Activated CD4-positive, alpha-beta memory T cell treated with anti-CD3 and anti-CD28 coated beads, Interleukin-2, amount 10 ng/mL, durations not matched to agents 7 days and 5 days (primary cell): ENCODE measurements at regions not wholly inside any gene's neighbourhood (a gene's known extent, or its start where the extent isn't known, plus 50 kb on each side); places are given as distances from the start of the nearest gene placed in this dataset.

Experiments used
- CTCF ChIA-PET: fragments of 350-600 bp; sonication (Branson Sonifier 250); formaldehyde crosslinking; loops from one replicate; lab custom pipeline; 2021; ENCODE audit warnings: antibody characterized with exemption, inconsistent platforms; lab: Charles Lee
- POLR2A ChIA-PET: fragments of 350-600 bp; sonication (Branson Sonifier 250); formaldehyde crosslinking; loops from one replicate; lab custom pipeline; 2021; ENCODE audit warnings: antibody characterized with exemption; lab: Charles Lee
- DNase-seq: peaks from one replicate; pipeline ENCODE4 v3.0.0-alpha.2; 2020
- H3K27ac Mint-ChIP-seq: one replicate; pipeline ENCODE4 v1.8.0; 2021; ENCODE audit warnings: mild to moderate bottlenecking, mixed read lengths
- H3K27me3 Mint-ChIP-seq: one replicate; pipeline ENCODE4 v1.8.0; 2021; ENCODE audit warnings: mixed read lengths
- H3K36me3 Mint-ChIP-seq: one replicate; pipeline ENCODE4 v1.8.0; 2021; ENCODE audit warnings: low read depth, mixed read lengths
- H3K4me1 Mint-ChIP-seq: one replicate; pipeline ENCODE4 v1.8.0; 2021; ENCODE audit warnings: mixed read lengths
- H3K4me3 Mint-ChIP-seq: one replicate; pipeline ENCODE4 v1.8.0; 2021; ENCODE audit warnings: mild to moderate bottlenecking, mixed read lengths
- H3K9me3 Mint-ChIP-seq: one replicate; pipeline ENCODE4 v1.8.0; 2021; ENCODE audit warnings: mixed read lengths

GRCh38 chr10:28794986-28795385, 117.7 kb downstream of the BAMBI start:
- CTCF ChIA-PET, result no interaction called here
- no peaks in the 10 kb centered on the region for H3K4me1 Mint-ChIP-seq
- no peak overlapping the region for H3K27ac Mint-ChIP-seq
- no peaks in the 10 kb centered on the region for H3K36me3 Mint-ChIP-seq
- H3K27me3 Mint-ChIP-seq, result no peaks in the 10 kb centered on the region
- H3K4me3 Mint-ChIP-seq, result no peak overlapping the region
- no peaks in the 10 kb centered on the region for H3K9me3 Mint-ChIP-seq
- no peak for DNase-seq
- POLR2A ChIA-PET, result no interaction called here

- Mint-ChIP-seq H3K27ac (no peak overlapping the region), H3K4me1 (no peaks in the 10 kb centered on the region), H3K36me3 (no peaks in the 10 kb centered on the region), H3K27me3 (no peaks in the 10 kb centered on the region), H3K9me3 (no peaks in the 10 kb centered on the region), H3K4me3 (no peak overlapping the region)
- POLR2A ChIA-PET, result no interaction called here
- CTCF ChIA-PET, result no interaction called here
- no peak for DNase-seq
These were observed 119.5 kb downstream of the BAMBI start for GRCh38 chr10:28796606-28797512.

DNA sequence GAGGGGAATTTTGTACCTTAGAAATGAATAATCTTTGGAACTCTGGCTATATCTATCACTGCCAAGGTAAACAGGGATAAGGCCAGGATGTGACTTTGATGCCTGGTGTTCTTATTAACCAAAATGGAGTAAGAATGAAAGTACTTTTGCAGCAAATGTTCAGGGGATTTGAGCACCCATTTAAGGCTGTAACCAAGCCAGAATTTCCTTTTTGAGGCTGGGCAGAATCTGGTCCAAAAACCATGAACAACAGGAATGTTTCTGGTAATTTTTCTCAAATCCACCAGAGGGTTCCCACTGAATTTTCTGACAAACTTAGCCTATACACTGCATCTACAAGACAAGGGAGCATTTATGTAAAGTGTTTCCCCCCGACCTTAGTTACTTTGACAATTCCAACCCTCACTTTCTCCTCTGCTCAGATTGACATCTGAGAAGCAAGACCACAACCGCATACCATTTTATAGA, 120.6 kb downstream of the BAMBI start:
- POLR2A ChIA-PET, result no interaction called here
- H3K36me3 Mint-ChIP-seq, result no peaks in the 10 kb centered on the region

DNA sequence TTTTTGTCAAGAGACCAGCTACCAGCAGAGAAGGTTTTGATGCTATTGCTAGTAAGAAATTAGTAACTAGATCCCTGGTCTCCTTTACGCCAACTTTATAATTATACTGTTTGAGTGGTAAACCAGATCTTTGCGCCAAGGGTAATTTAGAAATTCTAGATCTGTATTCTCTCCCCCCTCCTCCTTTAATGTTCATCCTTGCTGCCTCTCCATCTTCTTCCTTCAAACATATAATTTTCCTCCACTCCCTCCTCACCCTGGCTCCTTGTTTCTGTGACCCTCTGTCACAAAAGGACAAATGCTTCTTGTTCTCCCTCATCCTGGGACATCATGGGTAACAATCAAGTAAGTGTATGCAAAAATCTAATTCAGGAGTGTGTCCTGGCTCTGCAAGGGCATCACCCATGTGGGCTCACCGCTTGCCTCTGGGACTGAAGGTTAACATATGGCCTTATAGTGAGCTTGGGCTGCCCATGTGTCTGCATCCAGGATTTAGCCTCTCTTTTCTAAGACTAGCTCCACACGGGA, 121.2 kb downstream of the BAMBI start:
- H3K9me3 Mint-ChIP-seq, result no peaks in the 10 kb centered on the region
- no peak overlapping the region for H3K27ac Mint-ChIP-seq
- H3K36me3 Mint-ChIP-seq, result no peaks in the 10 kb centered on the region
- ChIA-PET CTCF (no interaction called here), POLR2A (no interaction called here)
- no peaks in the 10 kb centered on the region for H3K4me1 Mint-ChIP-seq
- H3K4me3 Mint-ChIP-seq, result no peak overlapping the region
- no peak for DNase-seq
- H3K27me3 Mint-ChIP-seq, result no peaks in the 10 kb centered on the region

More for the DNA sequence above, 120.6 kb downstream of the BAMBI start:
- Mint-ChIP-seq H3K27ac (no peak overlapping the region), H3K9me3 (no peaks in the 10 kb centered on the region), H3K4me1 (no peaks in the 10 kb centered on the region), H3K27me3 (no peaks in the 10 kb centered on the region), H3K4me3 (no peak overlapping the region)
- CTCF ChIA-PET, result no interaction called here
- no peak for DNase-seq

DNA sequence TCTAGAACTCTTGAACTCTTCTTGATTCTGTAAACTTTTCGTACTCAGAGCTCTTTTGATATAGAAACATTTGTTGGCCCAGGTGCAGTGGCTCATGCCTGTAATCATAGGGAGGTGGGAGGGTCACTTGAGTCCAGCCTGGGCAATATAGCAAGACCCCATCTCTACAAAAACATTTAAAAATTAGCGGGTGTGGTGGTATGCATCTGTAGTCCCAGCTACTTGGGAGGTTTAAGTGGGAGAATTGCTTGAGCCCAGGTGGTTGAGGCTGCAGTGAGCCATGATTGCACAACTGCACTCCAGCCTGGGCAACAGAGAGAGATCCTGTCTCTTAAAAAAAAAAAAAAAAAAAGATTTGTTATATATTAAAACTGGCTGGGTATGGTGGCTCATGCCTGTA, 121.6 kb downstream of the BAMBI start:
- POLR2A ChIA-PET, result no interaction called here
- Mint-ChIP-seq H3K27ac (no peak overlapping the region), H3K4me3 (no peak overlapping the region), H3K36me3 (no peaks in the 10 kb centered on the region), H3K9me3 (no peaks in the 10 kb centered on the region), H3K4me1 (no peaks in the 10 kb centered on the region), H3K27me3 (no peaks in the 10 kb centered on the region)
- no peak for DNase-seq
- CTCF ChIA-PET, result no interaction called here

DNA sequence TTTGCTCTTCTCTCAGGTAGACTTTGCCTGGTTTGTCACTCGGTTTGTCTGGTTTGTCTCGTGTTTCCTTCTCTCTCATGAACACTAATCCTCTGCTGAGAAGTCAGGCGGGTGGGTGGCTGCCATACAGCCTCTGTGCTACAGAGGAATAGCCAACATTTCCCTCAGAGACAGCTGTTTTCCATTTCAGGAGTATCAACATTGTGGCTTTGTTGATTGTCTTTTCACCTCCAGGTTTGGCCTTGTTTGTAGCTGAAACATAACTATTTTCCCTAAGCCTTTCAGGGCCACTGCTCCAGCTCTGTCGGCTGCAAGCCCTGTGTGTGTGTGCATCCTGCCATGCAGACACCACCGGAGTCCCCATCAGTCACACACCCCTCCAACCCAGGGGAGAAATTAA, 122.8 kb downstream of the BAMBI start:
- POLR2A ChIA-PET, result no interaction called here
- no peaks in the 10 kb centered on the region for H3K27me3 Mint-ChIP-seq
- no peaks in the 10 kb centered on the region for H3K36me3 Mint-ChIP-seq
- no peak for DNase-seq
- no peak overlapping the region for H3K4me3 Mint-ChIP-seq
- no peaks in the 10 kb centered on the region for H3K9me3 Mint-ChIP-seq
- CTCF ChIA-PET, result no interaction called here
- no peaks in the 10 kb centered on the region for H3K4me1 Mint-ChIP-seq
- no peak overlapping the region for H3K27ac Mint-ChIP-seq

DNA sequence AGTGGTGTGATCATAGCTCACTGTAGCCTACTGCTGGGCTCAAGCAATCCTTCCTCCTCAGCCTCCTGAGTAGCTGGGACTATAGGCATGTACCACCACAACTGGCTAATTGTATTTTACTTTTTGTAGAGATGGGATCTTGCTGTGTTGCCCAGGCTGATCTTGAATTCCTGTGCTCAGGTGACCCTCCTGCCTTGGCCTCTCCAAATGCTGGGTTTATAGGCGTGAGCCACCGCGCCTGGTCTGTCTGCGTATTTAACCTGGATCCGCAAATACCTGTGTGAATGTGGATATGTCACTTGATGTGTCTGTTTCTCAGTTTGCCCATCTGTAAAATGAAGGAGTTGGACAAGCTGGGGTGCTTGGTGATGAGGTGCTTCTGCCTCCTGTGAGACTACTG, 123.9 kb downstream of the BAMBI start:
- ChIA-PET CTCF (no interaction called here), POLR2A (no interaction called here)
- Mint-ChIP-seq H3K27me3 (peaks cover 1% of the 10 kb centered on the region), H3K4me1 (no peaks in the 10 kb centered on the region), H3K9me3 (no peaks in the 10 kb centered on the region), H3K36me3 (no peaks in the 10 kb centered on the region), H3K27ac (no peak overlapping the region), H3K4me3 (no peak overlapping the region)
- DNase-seq, result no peak

- Mint-ChIP-seq H3K36me3 (no peaks in the 10 kb centered on the region), H3K4me1 (no peaks in the 10 kb centered on the region), H3K9me3 (no peaks in the 10 kb centered on the region), H3K27ac (no peak overlapping the region), H3K4me3 (no peak overlapping the region), H3K27me3 (peaks cover 4% of the 10 kb centered on the region)
- ChIA-PET POLR2A (no interaction called here), CTCF (no interaction called here)
- no peak for DNase-seq
These were observed 124.5 kb downstream of the BAMBI start for GRCh38 chr10:28801869-28802268.

DNA sequence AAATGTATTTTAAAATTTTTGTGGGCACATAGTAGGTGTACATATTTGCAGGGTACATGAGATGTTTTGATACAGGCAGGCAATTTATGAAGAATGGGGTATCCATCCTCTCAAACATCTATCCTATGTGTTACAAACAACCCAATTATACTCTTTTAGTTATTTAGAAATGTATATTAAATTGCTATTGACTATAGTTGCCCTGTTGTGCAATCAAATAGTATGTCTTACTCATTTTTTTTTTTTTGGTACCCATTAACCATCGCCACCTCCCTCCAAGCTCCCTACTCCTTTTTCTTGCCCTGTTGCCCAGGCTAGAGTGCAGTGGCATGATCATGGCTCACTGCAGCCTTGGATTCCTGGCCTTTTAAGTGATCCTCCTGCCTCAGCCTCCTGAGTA, 128.1 kb downstream of the BAMBI start:
- peaks cover 23% of the 10 kb centered on the region for H3K27me3 Mint-ChIP-seq

DNA sequence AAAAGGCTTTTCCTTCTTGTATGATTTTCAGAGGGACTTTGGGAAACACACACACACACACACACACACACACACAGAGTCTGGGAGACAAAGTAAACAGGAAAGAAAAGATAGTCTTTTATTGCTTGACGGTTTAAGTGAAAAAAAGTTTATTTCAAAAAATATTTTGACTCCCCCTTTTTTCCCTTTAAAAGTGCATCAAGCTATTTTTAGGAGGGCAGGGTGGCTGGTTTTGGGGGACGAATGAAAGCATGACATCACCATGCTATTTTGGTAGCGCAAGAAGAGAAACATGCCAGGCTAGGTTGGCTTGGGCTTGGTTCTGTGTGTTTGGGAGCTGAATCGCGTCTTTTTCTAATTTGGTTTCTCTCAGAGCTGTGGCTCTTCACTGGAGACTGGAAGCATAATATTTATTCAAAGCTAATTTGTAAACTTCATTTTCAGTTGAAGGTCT, 129.2 kb downstream of the BAMBI start:
- H3K27ac Mint-ChIP-seq, result no peak overlapping the region
- H3K4me3 Mint-ChIP-seq, result no peak overlapping the region
- H3K9me3 Mint-ChIP-seq, result no peaks in the 10 kb centered on the region
- H3K36me3 Mint-ChIP-seq, result no peaks in the 10 kb centered on the region
- DNase-seq, result no peak
- CTCF ChIA-PET, result interaction anchor here (0.6 kb wide), 1 partner anchor 630 kb away, joined by 3 read pairs; no protein-coding TSS in a partner anchor
- no peaks in the 10 kb centered on the region for H3K4me1 Mint-ChIP-seq
- POLR2A ChIA-PET, result no interaction called here
- H3K27me3 Mint-ChIP-seq, result peaks cover 23% of the 10 kb centered on the region

More for the DNA sequence above, 128.1 kb downstream of the BAMBI start:
- Mint-ChIP-seq H3K9me3 (no peaks in the 10 kb centered on the region), H3K4me3 (no peak overlapping the region), H3K27ac (no peak overlapping the region), H3K4me1 (no peaks in the 10 kb centered on the region), H3K36me3 (no peaks in the 10 kb centered on the region)
- no peak for DNase-seq
- POLR2A ChIA-PET, result no interaction called here
- CTCF ChIA-PET, result no interaction called here

- Mint-ChIP-seq H3K27me3 (peaks cover 23% of the 10 kb centered on the region), H3K4me3 (no peak overlapping the region), H3K9me3 (no peaks in the 10 kb centered on the region), H3K27ac (no peak overlapping the region), H3K36me3 (no peaks in the 10 kb centered on the region), H3K4me1 (no peaks in the 10 kb centered on the region)
- CTCF ChIA-PET, result interaction anchor here (0.6 kb wide), 1 partner anchor 629 kb away, joined by 3 read pairs; no protein-coding TSS in a partner anchor
- DNase-seq, result no peak
- POLR2A ChIA-PET, result no interaction called here
These were observed 129.8 kb downstream of the BAMBI start for GRCh38 chr10:28806951-28807759.

DNA sequence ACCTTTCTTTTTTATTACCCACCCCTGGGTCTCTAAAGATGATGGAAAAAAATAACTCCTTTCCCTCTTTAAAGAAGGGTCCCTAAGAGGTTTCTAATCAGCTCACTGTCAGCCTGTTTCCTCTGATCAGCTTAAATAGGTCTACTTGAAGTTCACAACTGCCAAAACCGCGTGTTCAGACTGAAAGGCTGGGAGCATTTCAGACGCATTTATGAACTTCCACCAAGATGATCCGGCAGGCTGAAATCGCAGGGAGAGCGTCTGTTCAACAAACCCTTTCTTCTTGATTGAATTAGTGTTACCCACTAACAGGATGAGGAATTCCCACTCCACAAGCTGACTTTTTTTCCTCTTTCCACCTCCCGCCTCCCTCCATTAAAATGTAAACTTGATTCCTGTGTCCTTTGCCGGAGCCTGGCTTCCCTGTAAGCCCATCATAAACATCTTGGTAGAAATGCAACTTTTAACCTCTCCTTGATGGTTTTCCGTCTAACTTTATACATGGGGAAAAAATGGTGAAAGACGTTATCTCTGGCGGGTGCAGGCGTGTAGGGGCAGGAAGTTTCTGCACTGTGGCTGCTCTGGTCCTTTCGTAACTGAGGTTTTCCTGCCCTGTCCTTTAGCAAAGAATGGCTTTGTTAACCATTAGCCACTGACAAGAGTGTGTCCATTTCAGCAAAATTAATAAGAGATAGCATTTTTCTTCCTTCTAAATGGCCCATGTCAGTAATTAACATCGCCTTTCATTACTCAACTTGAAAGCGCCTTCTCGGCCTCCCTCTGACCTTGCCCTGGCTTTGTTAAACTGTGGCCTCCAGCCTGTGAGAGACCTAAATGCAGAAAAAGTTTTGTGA, 130.7 kb downstream of the BAMBI start:
- ChIA-PET POLR2A (no interaction called here), CTCF (no interaction called here)
- no peak for DNase-seq
- peaks cover 23% of the 10 kb centered on the region for H3K27me3 Mint-ChIP-seq
- H3K4me3 Mint-ChIP-seq, result no peak overlapping the region
- no peak overlapping the region for H3K27ac Mint-ChIP-seq
- H3K4me1 Mint-ChIP-seq, result no peaks in the 10 kb centered on the region
- no peaks in the 10 kb centered on the region for H3K36me3 Mint-ChIP-seq
- no peaks in the 10 kb centered on the region for H3K9me3 Mint-ChIP-seq
